BE2C (cell line): ENCODE measurements at regions not wholly inside any gene's neighbourhood (a gene's known extent, or its start where the extent isn't known, plus 50 kb on each side); places are given as distances from the start of the nearest gene placed in this dataset.

Source experiments
- DNase-seq: peaks from one replicate; pipeline ENCODE4 v3.0.0-alpha.2; 2020
- H3K27me3 ChIP-seq: fragments of 250-450 bp; sonication (Bioruptor Pico); 2 replicates; pipeline ENCODE4 v1.5.1; 2020; ENCODE audit warnings: mild to moderate bottlenecking
- H3K36me3 ChIP-seq: fragments of 250-450 bp; sonication (Bioruptor Pico); 2 replicates; pipeline ENCODE4 v1.5.1; 2020; ENCODE audit warnings: mild to moderate bottlenecking
- H3K4me1 ChIP-seq: fragments of 250-450 bp; sonication (Bioruptor Pico); 2 replicates; pipeline ENCODE4 v1.5.1; 2020
- H3K4me3 ChIP-seq: 2 replicates; pipeline ENCODE4 v1.5.1; 2011; ENCODE audit warnings: low read depth, low read length
- H3K9me3 ChIP-seq: fragments of 250-450 bp; sonication (Bioruptor Pico); 2 replicates; pipeline ENCODE4 v1.5.1; 2020
- CTCF ChIP-seq: IDR thresholded peaks from 2 replicates; pipeline ENCODE4 v1.5.1; 2012; ENCODE audit warnings: mild to moderate bottlenecking, low read depth, low read length

GRCh38 chr7:85927226-85927625 is 716.5 kb upstream of the GRM3 start:
- no peak overlapping the region for H3K4me3 ChIP-seq
- no peaks in the 10 kb centered on the region for H3K27me3 ChIP-seq
- DNase-seq: no peak
- H3K9me3 ChIP-seq: no peaks in the 10 kb centered on the region
- no peaks in the 10 kb centered on the region for H3K4me1 ChIP-seq
- H3K36me3 ChIP-seq: no peaks in the 10 kb centered on the region
- TF ChIP-seq CTCF: no peak

- no peak for TF ChIP-seq CTCF
- H3K36me3 ChIP-seq: no peaks in the 10 kb centered on the region
- H3K27me3 ChIP-seq: no peaks in the 10 kb centered on the region
- no peaks in the 10 kb centered on the region for H3K9me3 ChIP-seq
- H3K4me3 ChIP-seq: no peak overlapping the region
- DNase-seq: no peak
- no peaks in the 10 kb centered on the region for H3K4me1 ChIP-seq
Measured at GRCh38 chr7:85924062-85924461, 719.6 kb upstream of the GRM3 start.

- no peak for TF ChIP-seq CTCF
Measured at GRCh38 chr7:85916016-85916415, 727.7 kb upstream of the GRM3 start.

GRCh38 chr7:85914437-85914836 is 727.6 kb upstream of the SEMA3D start:
- H3K36me3 ChIP-seq: no peaks in the 10 kb centered on the region
- no peaks in the 10 kb centered on the region for H3K4me1 ChIP-seq
- H3K4me3 ChIP-seq: no peak overlapping the region
- no peaks in the 10 kb centered on the region for H3K27me3 ChIP-seq
- no peaks in the 10 kb centered on the region for H3K9me3 ChIP-seq
- no peak for TF ChIP-seq CTCF
- no peak for DNase-seq

More at GRCh38 chr7:85916016-85916415, 727.7 kb upstream of the GRM3 start:
- Histone ChIP-seq H3K27me3 (no peaks in the 10 kb centered on the region), H3K9me3 (no peaks in the 10 kb centered on the region), H3K4me3 (no peak overlapping the region), H3K4me1 (no peaks in the 10 kb centered on the region), H3K36me3 (no peaks in the 10 kb centered on the region)
- DNase-seq: no peak

GRCh38 chr7:85908051-85908450 is 721.2 kb upstream of the SEMA3D start:
- H3K36me3 ChIP-seq: no peaks in the 10 kb centered on the region
- H3K27me3 ChIP-seq: no peaks in the 10 kb centered on the region
- no peaks in the 10 kb centered on the region for H3K9me3 ChIP-seq
- H3K4me3 ChIP-seq: no peak overlapping the region
- H3K4me1 ChIP-seq: no peaks in the 10 kb centered on the region
- TF ChIP-seq CTCF: no peak
- no peak for DNase-seq

GRCh38 chr7:85897967-85898366 is 711.1 kb upstream of the SEMA3D start:
- no peak for DNase-seq
- Histone ChIP-seq H3K27me3 (peaks cover 3% of the 10 kb centered on the region; the same call in 1 of the 2 replicates), H3K9me3 (no peaks in the 10 kb centered on the region), H3K4me1 (no peaks in the 10 kb centered on the region), H3K36me3 (no peaks in the 10 kb centered on the region), H3K4me3 (no peak overlapping the region)
- no peak for TF ChIP-seq CTCF
